ENCODE measurements at regions not wholly inside any gene's neighbourhood (a gene's known extent, or its start where the extent isn't known, plus 50 kb on each side); places are given as distances from the start of the nearest gene placed in this dataset.

DNA sequence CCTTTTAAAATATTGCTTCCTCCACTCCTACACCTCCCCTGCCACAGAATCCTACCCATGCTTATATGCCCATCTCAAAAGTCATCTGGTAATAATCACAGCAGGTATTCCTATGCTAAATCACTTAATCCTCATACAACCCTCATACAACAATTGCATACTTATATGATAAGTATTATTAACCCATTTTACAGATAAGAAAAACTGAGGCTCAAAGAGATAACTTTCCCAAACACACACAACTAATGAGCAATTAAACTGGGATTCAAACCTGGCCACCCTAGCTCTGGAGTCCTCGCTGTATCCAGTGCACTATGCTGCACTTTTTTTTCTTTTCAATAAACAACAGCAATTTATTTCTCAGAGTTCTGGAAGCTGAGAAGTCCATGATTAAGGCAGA lies 99.8 kb upstream of the TSPAN5 start:
- DNase-seq = no peak

- no peak for DNase-seq
These were observed 96.3 kb upstream of the TSPAN5 start for GRCh38 chr4:98754736-98755135.

DNA sequence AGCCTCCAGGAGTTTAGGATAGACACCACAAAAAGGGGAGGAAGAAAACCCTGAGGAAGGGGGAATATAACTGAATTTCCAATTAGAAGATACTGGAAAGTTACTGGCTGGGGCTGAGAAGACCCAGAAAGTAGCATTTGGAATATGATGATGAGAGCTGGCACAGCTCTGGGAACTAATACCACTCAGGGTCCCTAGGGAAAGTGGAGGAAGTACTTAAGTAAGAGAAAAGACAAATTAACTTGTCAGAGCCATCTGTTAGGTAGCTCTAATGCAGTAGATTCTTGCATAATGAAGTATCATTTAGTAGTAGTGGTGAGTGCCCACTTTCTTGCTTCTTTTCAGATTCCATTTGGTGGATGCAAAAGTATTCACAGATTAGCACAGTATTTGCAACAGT lies 90.8 kb upstream of the TSPAN5 start:
- no peak for DNase-seq

- DNase-seq = no peak
These were observed 90.2 kb upstream of the TSPAN5 start for GRCh38 chr4:98748609-98749008.

GRCh38 chr4:98747393-98748091 lies 89.1 kb upstream of the TSPAN5 start:
- DNase-seq = no peak

GRCh38 chr4:98746936-98747335 lies 88.5 kb upstream of the TSPAN5 start:
- no peak for DNase-seq

GRCh38 chr4:98746530-98746929 lies 88.1 kb upstream of the TSPAN5 start:
- DNase-seq = no peak

DNA sequence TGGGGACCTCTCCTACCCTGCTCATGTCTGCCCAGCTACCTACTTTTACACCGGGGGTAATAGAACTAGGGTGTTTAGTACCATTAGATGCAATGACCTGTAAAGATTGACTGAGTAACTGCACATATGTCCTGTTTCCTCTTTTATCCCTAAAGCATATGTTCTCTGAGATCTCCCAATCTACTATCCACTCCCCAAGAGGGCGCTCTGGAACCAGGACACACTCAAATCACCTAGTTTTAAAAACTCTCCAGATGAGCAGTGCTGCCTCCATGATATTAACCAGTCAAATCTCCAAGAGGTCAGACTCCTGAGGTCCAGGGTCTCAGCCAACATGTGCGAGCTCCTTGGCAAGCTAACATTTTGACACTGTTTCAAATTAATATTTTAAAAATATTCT lies 87.0 kb upstream of the TSPAN5 start:
- no peak for DNase-seq

DNA sequence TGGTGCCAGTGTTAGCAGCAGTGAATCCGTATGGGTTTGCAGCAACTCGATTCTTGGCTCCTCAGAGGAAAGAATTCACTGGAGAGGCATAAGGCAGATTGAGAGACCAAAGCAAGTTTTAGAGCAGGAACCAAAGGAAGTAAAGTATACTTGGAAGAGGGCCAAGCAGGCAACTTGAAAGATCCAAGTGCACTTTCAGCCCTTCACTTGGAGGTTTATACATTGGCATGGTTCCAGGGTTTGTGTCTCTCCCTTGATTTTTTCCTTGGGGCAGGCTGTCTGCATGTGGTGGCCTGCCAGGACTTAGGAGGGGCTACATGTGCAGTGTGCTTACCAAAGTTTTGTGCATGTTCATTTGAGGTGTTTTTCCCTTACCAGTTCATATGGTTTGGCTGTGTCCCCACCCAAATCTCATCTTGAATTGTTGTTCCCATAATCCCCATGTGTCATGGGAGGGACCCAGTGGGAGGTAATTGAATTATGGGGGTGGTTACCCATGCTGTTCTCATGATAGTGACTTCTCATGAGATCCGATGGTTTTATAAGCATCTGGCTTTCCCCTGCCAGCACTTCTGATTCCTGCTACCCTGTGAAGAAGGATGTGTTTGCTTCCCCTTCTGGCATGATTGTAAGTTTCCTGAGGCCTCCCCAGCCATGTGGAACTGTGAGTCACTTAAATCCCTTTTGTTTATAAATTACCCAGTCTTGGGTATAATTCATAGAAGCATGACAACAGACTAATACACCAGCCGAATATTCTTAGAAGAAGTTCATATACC lies 86.2 kb upstream of the TSPAN5 start:
- no peak for DNase-seq

GRCh38 chr4:98741952-98742351 lies 83.5 kb upstream of the TSPAN5 start:
- no peak for DNase-seq

GRCh38 chr4:98739751-98740150 lies 81.3 kb upstream of the TSPAN5 start:
- no peak for DNase-seq

- no peak for DNase-seq
These were observed 75.2 kb upstream of the TSPAN5 start for GRCh38 chr4:98733601-98734000.

GRCh38 chr4:98728871-98729270 lies 70.5 kb upstream of the TSPAN5 start:
- no peak for DNase-seq

- DNase-seq = no peak
These were observed 70.0 kb upstream of the TSPAN5 start for GRCh38 chr4:98728433-98728832.

GRCh38 chr4:98722000-98722399 lies 63.6 kb upstream of the TSPAN5 start:
- DNase-seq = no peak

DNA sequence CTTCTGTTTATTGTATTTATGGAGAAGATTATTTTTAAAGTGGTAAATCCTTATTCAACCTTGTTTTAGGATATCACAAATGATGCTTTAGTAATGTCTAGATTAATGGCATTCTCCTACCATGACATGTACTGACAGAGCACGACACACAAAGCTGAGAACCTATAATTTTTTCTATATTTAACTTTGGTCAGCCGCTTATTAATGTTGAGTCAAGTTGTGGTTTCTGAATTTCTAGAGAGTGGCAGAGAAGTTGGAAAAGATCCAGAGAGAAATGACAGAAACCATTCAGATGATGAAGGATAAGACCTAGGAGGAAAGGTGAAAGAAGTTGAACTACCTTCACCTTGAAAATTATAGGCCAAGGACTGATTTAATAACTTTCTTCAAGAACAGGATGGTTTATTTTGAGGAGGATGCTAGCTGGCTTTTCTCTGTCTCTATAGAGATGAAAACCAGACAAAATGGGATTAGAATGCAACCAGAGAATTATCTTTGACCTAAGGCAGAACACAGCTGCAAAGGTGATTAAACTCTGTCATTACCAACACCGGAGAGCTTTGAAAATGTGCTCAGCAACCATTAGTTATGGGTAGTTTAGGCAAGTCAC lies 62.6 kb upstream of the TSPAN5 start:
- no peak for DNase-seq

DNA sequence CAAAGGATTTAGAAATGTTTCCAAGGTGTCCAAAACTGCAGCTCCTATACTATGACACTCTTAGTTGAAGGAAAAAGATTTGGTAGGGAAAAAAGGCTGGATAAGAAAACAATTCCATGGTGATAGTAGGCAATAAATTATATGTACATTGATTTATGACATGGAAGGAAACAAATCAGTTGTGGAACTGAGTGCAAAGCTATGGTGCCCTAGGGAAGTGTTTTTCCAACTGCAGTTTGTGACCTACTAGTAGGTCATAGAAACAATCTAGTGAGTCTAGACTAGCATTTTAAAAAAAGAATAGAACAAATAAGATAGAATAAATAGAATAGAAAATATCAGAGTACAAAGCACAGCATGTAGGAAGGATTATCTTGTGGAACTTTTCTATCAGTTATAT lies 58.4 kb upstream of the TSPAN5 start:
- no peak for DNase-seq

DNA sequence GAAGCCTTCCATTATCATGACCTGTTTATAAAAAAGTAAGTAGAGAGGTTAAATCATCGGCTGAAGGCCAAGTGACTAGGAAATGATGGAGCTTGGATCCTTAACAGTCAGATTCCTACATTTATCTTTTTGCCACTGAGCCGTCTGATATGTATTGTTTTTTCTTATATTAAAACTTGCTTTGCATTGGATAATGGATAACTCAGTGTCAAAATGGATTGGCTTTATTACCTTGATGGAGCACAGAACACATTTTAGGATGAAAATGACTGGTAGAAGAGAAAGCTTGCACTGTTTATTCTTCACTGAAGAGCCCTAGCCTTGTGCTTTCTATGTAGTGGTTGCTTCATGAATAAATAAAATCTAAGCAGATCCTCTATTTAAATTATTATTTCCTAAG lies 54.2 kb upstream of the TSPAN5 start:
- DNase-seq = no peak

GRCh38 chr4:98711526-98711925 lies 53.1 kb upstream of the TSPAN5 start:
- DNase-seq = no peak

GRCh38 chr4:98710831-98711230 lies 52.4 kb upstream of the TSPAN5 start:
- DNase-seq = no peak
